ENCODE measurements at regions not wholly inside any gene's neighbourhood (a gene's known extent, or its start where the extent isn't known, plus 50 kb on each side); places are given as distances from the start of the nearest gene placed in this dataset.

DNA sequence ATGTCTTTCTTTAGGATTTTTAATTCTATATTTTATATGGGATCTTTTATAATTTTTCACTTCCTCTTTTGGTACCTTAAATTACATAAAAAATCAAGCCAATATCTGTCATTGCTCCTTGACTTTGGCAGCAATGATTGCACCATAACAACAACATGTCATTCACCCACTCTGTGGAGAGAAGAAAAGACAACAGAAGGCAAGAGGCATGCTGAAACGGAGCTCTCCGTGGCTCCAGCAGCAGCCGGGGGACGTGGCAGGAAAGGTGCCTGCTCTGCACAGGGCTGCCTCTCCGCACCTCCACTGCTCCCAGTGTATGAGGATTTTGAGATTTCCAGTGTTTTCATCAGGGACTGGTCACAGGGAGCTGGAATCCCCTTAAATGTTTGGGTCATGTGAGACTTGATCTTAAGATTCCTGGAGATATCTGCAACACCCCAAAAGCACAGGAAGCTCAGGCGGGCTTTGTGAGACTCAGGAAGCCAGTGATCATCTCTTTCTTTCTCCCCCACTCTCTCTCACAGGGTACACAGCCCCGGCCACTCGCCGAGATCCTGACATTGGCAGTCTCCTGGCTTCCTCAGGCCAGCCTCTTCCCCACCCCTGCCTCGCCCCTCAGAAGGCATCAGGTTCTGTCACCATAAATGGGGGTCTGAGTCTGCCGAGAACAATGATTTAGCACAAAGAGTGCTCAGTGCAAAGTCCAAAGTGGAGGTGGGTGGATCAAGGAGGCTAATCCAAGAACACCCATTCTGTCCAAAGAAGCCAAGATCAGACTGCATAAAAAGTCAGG lies 74.6 kb downstream of the ACTL7B start:
- TF ChIP-seq, protein P1, sequence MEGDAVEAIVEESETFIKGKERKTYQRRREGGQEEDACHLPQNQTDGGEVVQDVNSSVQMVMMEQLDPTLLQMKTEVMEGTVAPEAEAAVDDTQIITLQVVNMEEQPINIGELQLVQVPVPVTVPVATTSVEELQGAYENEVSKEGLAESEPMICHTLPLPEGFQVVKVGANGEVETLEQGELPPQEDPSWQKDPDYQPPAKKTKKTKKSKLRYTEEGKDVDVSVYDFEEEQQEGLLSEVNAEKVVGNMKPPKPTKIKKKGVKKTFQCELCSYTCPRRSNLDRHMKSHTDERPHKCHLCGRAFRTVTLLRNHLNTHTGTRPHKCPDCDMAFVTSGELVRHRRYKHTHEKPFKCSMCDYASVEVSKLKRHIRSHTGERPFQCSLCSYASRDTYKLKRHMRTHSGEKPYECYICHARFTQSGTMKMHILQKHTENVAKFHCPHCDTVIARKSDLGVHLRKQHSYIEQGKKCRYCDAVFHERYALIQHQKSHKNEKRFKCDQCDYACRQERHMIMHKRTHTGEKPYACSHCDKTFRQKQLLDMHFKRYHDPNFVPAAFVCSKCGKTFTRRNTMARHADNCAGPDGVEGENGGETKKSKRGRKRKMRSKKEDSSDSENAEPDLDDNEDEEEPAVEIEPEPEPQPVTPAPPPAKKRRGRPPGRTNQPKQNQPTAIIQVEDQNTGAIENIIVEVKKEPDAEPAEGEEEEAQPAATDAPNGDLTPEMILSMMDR (IDR thresholded peaks at IDR 0.05) = no peak
- TF ChIP-seq EP300 (IDR thresholded peaks at IDR 0.05) (no peak), POLR2A (IDR thresholded peaks at IDR 0.05) (no peak)
